Stimulated activated CD4-positive, alpha-beta T cell treated with anti-CD3 and anti-CD28 coated beads, Interleukin-4, amount 100 ng/mL, for 4 hours (primary cell): ENCODE measurements at regions not wholly inside any gene's neighbourhood (a gene's known extent, or its start where the extent isn't known, plus 50 kb on each side); places are given as distances from the start of the nearest gene placed in this dataset.
A peak's percentile ranks its signal among the peaks of the same experiment; 100 is the strongest.

ENCODE experiments used
- DNase-seq, 2 experiments: peaks; one replicate each; pipeline ENCODE4 v3.0.0-alpha.2; 2020

- DNase-seq = no peak
These were observed 140.9 kb upstream of the UBL3 start for GRCh38 chr13:29991343-29991742.

GRCh38 chr13:29987340-29987739, 136.9 kb upstream of the UBL3 start:
- no peak for DNase-seq

GRCh38 chr13:29980339-29980738, 129.9 kb upstream of the UBL3 start:
- DNase-seq = no peak

GRCh38 chr13:29978211-29978610, 127.8 kb upstream of the UBL3 start:
- no peak for DNase-seq

- DNase-seq = no peak
These were observed 127.2 kb upstream of the UBL3 start for GRCh38 chr13:29977476-29978120.

GRCh38 chr13:29976535-29976934, 126.1 kb upstream of the UBL3 start:
- no peak for DNase-seq

GRCh38 chr13:29975283-29975682, 124.9 kb upstream of the UBL3 start:
- no peak for DNase-seq

GRCh38 chr13:29969286-29969685, 118.9 kb upstream of the UBL3 start:
- DNase-seq = no peak

GRCh38 chr13:29964181-29964845, 113.9 kb upstream of the UBL3 start:
- DNase-seq = no peak

- no peak for DNase-seq
These were observed 112.7 kb upstream of the UBL3 start for GRCh38 chr13:29963089-29963488.

GRCh38 chr13:29961036-29961670, 110.7 kb upstream of the UBL3 start:
- DNase-seq = no peak

- no peak for DNase-seq
These were observed 109.2 kb upstream of the UBL3 start for GRCh38 chr13:29959603-29960002.

GRCh38 chr13:29959086-29959485, 108.7 kb upstream of the UBL3 start:
- DNase-seq = no peak

GRCh38 chr13:29958476-29958875, 108.1 kb upstream of the UBL3 start:
- DNase-seq = no peak

GRCh38 chr13:29957320-29957719, 106.9 kb upstream of the UBL3 start:
- no peak for DNase-seq

- DNase-seq = no peak
These were observed 106.4 kb upstream of the UBL3 start for GRCh38 chr13:29956853-29957252.

GRCh38 chr13:29955137-29955650, 104.8 kb upstream of the UBL3 start:
- no peak for DNase-seq

GRCh38 chr13:29954082-29955028, 103.9 kb upstream of the UBL3 start:
- peak in 1 of 2 experiments; percentile 54 for DNase-seq

- DNase-seq = no peak
These were observed 103.1 kb upstream of the UBL3 start for GRCh38 chr13:29953542-29953941.

GRCh38 chr13:29952245-29952644, 101.8 kb upstream of the UBL3 start:
- no peak for DNase-seq

GRCh38 chr13:29948791-29949190, 98.4 kb upstream of the UBL3 start:
- no peak for DNase-seq

- no peak for DNase-seq
These were observed 97.8 kb upstream of the UBL3 start for GRCh38 chr13:29948244-29948643.

- no peak for DNase-seq
These were observed 97.4 kb upstream of the UBL3 start for GRCh38 chr13:29947839-29948238.
